ENCODE measurements at regions not wholly inside any gene's neighbourhood (a gene's known extent, or its start where the extent isn't known, plus 50 kb on each side); places are given as distances from the start of the nearest gene placed in this dataset.

GRCh38 chr13:22000191-22000590 lies 329.3 kb downstream of the FGF9 start:
- TF ChIP-seq CTCF (conservative IDR thresholded peaks at IDR 0.05) (no peak), EZH2 (IDR thresholded peaks at IDR 0.05; ENCODE audit: low read depth) (no peak)
